Chondrocyte (in vitro differentiated cells): ENCODE measurements at regions not wholly inside any gene's neighbourhood (a gene's known extent, or its start where the extent isn't known, plus 50 kb on each side); places are given as distances from the start of the nearest gene placed in this dataset.
"Not testable (repeated sequence)": the region's sequence is repeated elsewhere in the genome, so short reads cannot be mapped to it uniquely, and the experiment has no call there.

Experiments
- DNase-seq: peaks from one replicate; pipeline ENCODE4 v3.0.0; 2021; ENCODE audit warnings: mixed read lengths, low spot score
- H3K27ac Mint-ChIP-seq: one replicate; pipeline ENCODE4 v1.8.0; 2021; ENCODE audit warnings: mild to moderate bottlenecking, moderate library complexity, mixed read lengths; ENCODE audit not compliant: unreplicated experiment
- H3K27me3 Mint-ChIP-seq: 2 replicates; pipeline ENCODE4 v1.8.0; 2021; ENCODE audit warnings: low read depth, mixed read lengths
- H3K36me3 Mint-ChIP-seq: 2 replicates; pipeline ENCODE4 v1.8.0; 2021; ENCODE audit warnings: low read depth, mixed read lengths
- H3K4me1 Mint-ChIP-seq: 2 replicates; pipeline ENCODE4 v1.8.0; 2021; ENCODE audit warnings: low read depth, mild to moderate bottlenecking, mixed read lengths
- H3K4me3 Mint-ChIP-seq: one replicate; pipeline ENCODE4 v1.8.0; 2021; ENCODE audit warnings: mild to moderate bottlenecking, moderate library complexity, mixed read lengths; ENCODE audit not compliant: unreplicated experiment
- H3K9me3 Mint-ChIP-seq: 2 replicates; pipeline ENCODE4 v1.8.0; 2021; ENCODE audit warnings: low read depth, mixed read lengths
- CTCF ChIP-seq: fragments of 200-600 bp; sonication (generic); IDR thresholded peaks from 2 replicates; pipeline ENCODE4 v1.5.0; 2021; ENCODE audit warnings: antibody characterized with exemption, mild to moderate bottlenecking, moderate library complexity

GRCh38 chr22:48758881-48759875 lies 1068.5 kb downstream of the BRD1 start:
- Mint-ChIP-seq H3K36me3 (no peaks in the 10 kb centered on the region), H3K27me3 (peaks cover 4% of the 10 kb centered on the region), H3K9me3 (peaks cover 7% of the 10 kb centered on the region), H3K4me1 (no peaks in the 10 kb centered on the region), H3K27ac (no peak overlapping the region), H3K4me3 (no peak overlapping the region)
- no peak for TF ChIP-seq CTCF
- no peak for DNase-seq

DNA sequence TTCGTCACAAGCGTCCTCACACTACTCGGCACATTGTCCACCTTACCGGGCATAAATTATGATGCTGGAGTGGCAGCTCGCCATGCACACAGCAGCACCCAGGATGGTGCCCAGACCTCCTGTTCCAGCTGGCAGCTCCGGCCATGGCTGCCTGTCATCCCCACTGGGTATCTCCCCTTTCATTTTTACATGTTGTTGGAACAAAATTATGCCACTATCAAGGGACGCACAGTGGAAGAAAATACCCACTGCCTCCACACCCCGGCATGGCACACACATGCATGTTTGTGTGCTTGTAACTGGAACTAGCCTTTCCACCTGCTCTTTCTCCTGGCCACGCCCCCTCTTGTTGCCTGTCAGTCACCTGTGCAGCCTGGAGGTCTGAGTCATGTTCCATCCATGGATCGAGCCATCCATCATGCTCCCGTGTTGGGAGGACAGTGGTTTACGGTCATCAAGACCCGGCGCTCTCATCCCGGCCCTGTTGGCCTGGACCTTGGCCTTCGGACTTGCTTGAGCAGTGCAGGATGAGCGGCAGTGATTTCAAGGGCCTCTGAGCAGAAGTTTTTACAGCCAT lies 1069.6 kb downstream of the BRD1 start:
- H3K27me3 Mint-ChIP-seq, result peaks cover 4% of the 10 kb centered on the region
- H3K36me3 Mint-ChIP-seq, result no peaks in the 10 kb centered on the region
- TF ChIP-seq CTCF, result no peak
- DNase-seq, result no peak
- H3K27ac Mint-ChIP-seq, result no peak overlapping the region
- no peaks in the 10 kb centered on the region for H3K4me1 Mint-ChIP-seq
- peaks cover 7% of the 10 kb centered on the region for H3K9me3 Mint-ChIP-seq
- no peak overlapping the region for H3K4me3 Mint-ChIP-seq

DNA sequence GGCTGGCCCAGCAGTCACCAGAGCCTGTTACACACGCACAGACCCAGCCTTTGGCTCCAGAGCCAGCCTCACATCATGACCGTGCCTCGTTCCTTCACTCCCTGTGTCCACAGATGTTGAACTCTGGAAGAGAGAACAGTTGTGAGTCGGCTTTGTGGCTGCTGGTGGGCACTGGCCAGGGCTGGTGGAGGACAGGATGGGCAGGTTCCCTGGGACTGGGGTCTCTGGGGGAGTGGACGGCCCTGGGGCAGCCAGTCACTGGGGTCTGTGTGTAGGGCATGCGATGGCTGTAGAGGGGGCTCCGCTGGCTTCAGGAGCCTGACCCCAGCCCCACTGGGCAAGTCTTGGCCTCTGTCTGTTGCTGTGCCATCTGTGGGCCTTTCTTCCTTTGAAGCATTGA lies 1070.1 kb downstream of the BRD1 start:
- H3K4me3 Mint-ChIP-seq, result no peak overlapping the region
- H3K27me3 Mint-ChIP-seq, result peaks cover 4% of the 10 kb centered on the region
- no peaks in the 10 kb centered on the region for H3K4me1 Mint-ChIP-seq
- H3K27ac Mint-ChIP-seq, result no peak overlapping the region
- DNase-seq, result no peak
- TF ChIP-seq CTCF, result no peak
- H3K36me3 Mint-ChIP-seq, result no peaks in the 10 kb centered on the region
- peaks cover 7% of the 10 kb centered on the region for H3K9me3 Mint-ChIP-seq

GRCh38 chr22:48757135-48757534 lies 1070.5 kb downstream of the BRD1 start:
- H3K9me3 Mint-ChIP-seq, DNase-seq, H3K4me3 Mint-ChIP-seq, H3K27ac Mint-ChIP-seq, H3K27me3 Mint-ChIP-seq, H3K4me1 Mint-ChIP-seq, H3K36me3 Mint-ChIP-seq: not testable (repeated sequence)

DNA sequence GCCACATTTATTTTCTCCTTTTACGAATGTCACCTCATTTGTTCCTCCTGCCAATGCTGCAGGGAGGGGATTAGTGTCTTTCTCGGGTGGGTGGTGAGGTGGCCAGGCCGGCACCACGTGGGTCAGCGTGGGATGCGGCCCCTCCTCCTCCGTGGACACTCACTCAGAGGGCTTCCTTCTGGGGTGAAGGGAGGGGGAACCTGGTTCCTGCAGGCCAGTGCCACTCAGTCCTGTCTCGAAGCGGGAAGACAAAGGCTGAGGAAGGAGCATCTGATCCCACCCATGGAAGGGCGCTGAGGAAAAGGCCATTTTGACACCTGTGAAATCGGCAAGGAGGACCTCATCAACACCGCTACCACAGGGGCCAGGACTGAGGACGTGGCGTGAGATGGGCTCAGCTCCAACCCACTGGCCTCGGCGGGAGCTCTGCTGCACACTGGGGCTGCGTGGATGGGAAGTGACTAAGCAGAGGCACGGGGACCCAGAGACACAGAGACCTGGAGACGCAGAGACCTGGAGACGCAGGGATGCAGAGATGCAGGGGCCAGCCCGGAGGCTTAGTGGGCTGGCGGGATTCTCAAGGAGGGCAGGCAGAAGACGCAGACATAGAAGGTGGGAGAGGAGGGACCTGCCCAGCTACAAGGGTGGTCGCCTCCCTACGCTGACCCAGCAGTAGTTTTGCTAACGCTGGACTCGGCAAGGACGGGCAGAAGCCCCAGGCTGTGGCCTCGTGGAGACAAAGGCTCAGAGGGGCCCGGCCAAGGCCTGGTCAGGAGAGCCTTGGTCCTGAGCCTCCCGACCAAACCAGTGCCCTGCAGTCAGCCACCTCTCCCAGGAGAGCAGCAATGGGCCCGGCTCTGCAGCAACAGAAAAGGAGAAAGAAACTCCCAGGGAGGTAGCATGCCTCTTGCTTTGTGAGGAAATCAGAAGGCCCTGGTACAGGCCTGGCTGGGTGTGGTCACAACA lies 1071.2 kb downstream of the BRD1 start:
- TF ChIP-seq CTCF, result no peak
- DNase-seq, result peak; percentile 79
- Mint-ChIP-seq H3K9me3 (peaks cover 7% of the 10 kb centered on the region), H3K27ac (no peak overlapping the region), H3K4me3 (no peak overlapping the region), H3K27me3 (peaks cover 4% of the 10 kb centered on the region), H3K36me3 (no peaks in the 10 kb centered on the region), H3K4me1 (no peaks in the 10 kb centered on the region)
